Sigmoid colon (tissue), 6 donors: ENCODE measurements at regions not wholly inside any gene's neighbourhood (a gene's known extent, or its start where the extent isn't known, plus 50 kb on each side); places are given as distances from the start of the nearest gene placed in this dataset.
A peak's percentile ranks its signal among the peaks of the same experiment; 100 is the strongest.

Experiments used
- DNase-seq: peaks from one replicate; pipeline ENCODE4 v3.0.0-alpha.2; 2019
- H3K27ac ChIP-seq, 4 donors: fragments of 200-600 bp; sonication (generic); one replicate each; pipeline ENCODE4 v1.5.1; 2016 to 2019; ENCODE audit warnings: mild to moderate bottlenecking in 1 of 4
- H3K27me3 ChIP-seq, 3 donors: fragments of 200-600 bp; sonication (generic); one replicate each; pipeline ENCODE4 v1.5.1; 2019; ENCODE audit warnings: mild to moderate bottlenecking in 1 of 3
- H3K36me3 ChIP-seq, 4 donors: fragments of 200-600 bp; sonication (generic); one replicate each; pipeline ENCODE4 v1.5.1; 2016 to 2019
- H3K4me1 ChIP-seq, 4 donors: fragments of 200-600 bp; sonication (generic); one replicate each; pipeline ENCODE4 v1.5.1; 2017 to 2019
- H3K4me3 ChIP-seq, 4 donors: fragments of 200-600 bp; sonication (generic); one replicate each; pipeline ENCODE4 v1.5.1; 2017 to 2019; ENCODE audit warnings: mild to moderate bottlenecking in 2 of 4, moderate library complexity in 1 of 4
- H3K9me3 ChIP-seq, 4 donors: fragments of 200-600 bp in 3 of 4; sonication (generic) in 3 of 4; one replicate each; pipeline versions ENCODE4 v1.5.1 to v1.6.1; 2013 to 2019
- EP300 ChIP-seq, 4 donors: sonication (generic); formaldehyde crosslinking; IDR thresholded peaks; one replicate each; pipeline ENCODE4 v1.6.1; 2017; ENCODE audit warnings: antibody characterized with exemption in 4 of 4
- POLR2A ChIP-seq, 2 donors: fragments of 450-650 bp; IDR thresholded peaks; one replicate each; pipeline ENCODE4 v1.6.1; 2016; ENCODE audit warnings: antibody characterized with exemption in 2 of 2, mild to moderate bottlenecking in 2 of 2, moderate library complexity in 2 of 2
- POLR2AphosphoS5 ChIP-seq, 4 donors: sonication (generic); formaldehyde crosslinking; IDR thresholded peaks; one replicate each; pipeline ENCODE4 v1.6.1; 2017; ENCODE audit warnings: antibody characterized with exemption in 4 of 4
- WGBS, 2 donors: extraction: QIAGEN DNeasy Blood & Tissue Kit; methylation state at CpG; one replicate each; pipeline ENCODE4 v1.1.7; 2013; 5-methylcytosine and 5-hydroxymethylcytosine counted together
- intact Hi-C: fragments of 100-400 bp; cut with DNase I; formaldehyde crosslinking; loops from one replicate; pipeline ENCODE4 v1.15.1; 2023
- TF ChIP-seq, protein P1 (sequence below), 4 experiments: fragments of 450-650 bp in 3 of 4; fragments of 200-600 bp in 1 of 4; IDR thresholded peaks; one replicate each; pipeline ENCODE4 v1.5.1; 2016 to 2019; ENCODE audit warnings: antibody characterized with exemption in 4 of 4, mild to moderate bottlenecking in 3 of 4, moderate library complexity in 2 of 4
- donor health status: healthy with polysubstance abuse.
- donor health status: healthy.

DNA sequence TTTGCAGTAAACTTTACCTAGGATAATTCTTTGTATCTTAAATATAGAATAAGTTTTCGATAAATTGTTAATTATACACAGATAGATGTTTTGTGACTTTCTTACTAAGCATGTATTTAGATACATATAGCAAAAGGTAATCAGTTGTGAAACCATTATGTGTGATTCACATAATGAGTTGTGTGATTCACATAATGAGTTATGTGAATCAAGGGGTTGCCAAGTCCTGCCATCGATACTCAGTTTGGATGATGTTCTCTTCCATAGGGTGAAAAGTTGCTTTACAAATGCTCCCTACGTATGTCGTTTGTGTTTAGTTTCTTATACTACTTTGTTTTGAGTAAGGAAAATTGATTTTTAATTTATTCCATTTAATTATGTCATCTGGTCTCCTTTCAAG is 682.1 kb downstream of the MECOM start:
- TF ChIP-seq EP300 (IDR thresholded peaks at IDR 0.05) = no peak
- no peak for TF ChIP-seq POLR2A (IDR thresholded peaks at IDR 0.05)
- TF ChIP-seq, protein P1, sequence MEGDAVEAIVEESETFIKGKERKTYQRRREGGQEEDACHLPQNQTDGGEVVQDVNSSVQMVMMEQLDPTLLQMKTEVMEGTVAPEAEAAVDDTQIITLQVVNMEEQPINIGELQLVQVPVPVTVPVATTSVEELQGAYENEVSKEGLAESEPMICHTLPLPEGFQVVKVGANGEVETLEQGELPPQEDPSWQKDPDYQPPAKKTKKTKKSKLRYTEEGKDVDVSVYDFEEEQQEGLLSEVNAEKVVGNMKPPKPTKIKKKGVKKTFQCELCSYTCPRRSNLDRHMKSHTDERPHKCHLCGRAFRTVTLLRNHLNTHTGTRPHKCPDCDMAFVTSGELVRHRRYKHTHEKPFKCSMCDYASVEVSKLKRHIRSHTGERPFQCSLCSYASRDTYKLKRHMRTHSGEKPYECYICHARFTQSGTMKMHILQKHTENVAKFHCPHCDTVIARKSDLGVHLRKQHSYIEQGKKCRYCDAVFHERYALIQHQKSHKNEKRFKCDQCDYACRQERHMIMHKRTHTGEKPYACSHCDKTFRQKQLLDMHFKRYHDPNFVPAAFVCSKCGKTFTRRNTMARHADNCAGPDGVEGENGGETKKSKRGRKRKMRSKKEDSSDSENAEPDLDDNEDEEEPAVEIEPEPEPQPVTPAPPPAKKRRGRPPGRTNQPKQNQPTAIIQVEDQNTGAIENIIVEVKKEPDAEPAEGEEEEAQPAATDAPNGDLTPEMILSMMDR (IDR thresholded peaks at IDR 0.05) = no peak
- no peak for TF ChIP-seq POLR2AphosphoS5 (IDR thresholded peaks at IDR 0.05)
- no peak overlapping the region for H3K4me3 ChIP-seq
- H3K36me3 ChIP-seq = no peaks in the 10 kb centered on the region
- H3K27ac ChIP-seq = no peak overlapping the region
- intact Hi-C loops = no loop called here
- H3K27me3 ChIP-seq = no peaks in the 10 kb centered on the region
- WGBS, 2 donors = 92 to 94% methylated on average over 4 of the region's 4 CpGs
- DNase-seq = no peak
- H3K9me3 ChIP-seq = no peaks in the 10 kb centered on the region
- peaks cover 0 to 18% (median 12%) of the 10 kb centered on the region in 4 donors for H3K4me1 ChIP-seq

DNA sequence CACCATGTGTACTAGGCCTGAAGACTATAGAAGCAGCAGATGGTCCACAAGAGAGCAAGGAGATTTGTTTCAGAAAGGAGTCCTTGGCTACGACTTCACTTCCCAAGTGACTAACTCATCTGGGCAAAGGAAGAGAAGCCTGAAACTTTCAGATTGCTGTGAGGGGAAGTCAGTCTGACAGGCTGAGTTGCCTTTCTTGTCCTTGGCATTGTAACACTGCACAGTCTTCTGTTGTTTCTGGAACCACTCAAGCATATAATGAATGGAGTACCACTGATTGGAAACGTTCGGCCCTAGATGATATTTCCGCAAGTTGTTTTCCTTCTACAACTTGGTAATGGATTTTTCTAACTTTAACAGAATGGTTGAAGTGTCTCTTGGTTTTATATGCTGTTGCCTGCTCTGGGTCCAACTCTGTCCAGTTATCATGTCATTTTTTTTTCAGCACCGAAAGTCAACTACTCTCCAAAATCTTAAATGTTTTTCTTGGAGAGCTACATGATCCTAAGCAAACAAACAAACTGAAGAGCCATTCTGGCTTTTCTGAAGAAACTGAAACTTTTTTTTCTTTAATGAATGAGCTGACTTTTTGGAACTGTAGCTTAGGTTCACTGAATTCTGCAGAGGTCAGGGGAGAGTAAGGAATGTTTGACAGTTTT is 685.7 kb downstream of the MECOM start:
- H3K4me3 ChIP-seq = no peak overlapping the region
- intact Hi-C loops = no loop called here
- TF ChIP-seq POLR2AphosphoS5 (IDR thresholded peaks at IDR 0.05) = peak in 2 of 4 donors; percentile 51 to 56
- TF ChIP-seq POLR2A (IDR thresholded peaks at IDR 0.05) = no peak
- TF ChIP-seq, protein P1 (IDR thresholded peaks at IDR 0.05) = no peak
- no peak for TF ChIP-seq EP300 (IDR thresholded peaks at IDR 0.05)

DNA sequence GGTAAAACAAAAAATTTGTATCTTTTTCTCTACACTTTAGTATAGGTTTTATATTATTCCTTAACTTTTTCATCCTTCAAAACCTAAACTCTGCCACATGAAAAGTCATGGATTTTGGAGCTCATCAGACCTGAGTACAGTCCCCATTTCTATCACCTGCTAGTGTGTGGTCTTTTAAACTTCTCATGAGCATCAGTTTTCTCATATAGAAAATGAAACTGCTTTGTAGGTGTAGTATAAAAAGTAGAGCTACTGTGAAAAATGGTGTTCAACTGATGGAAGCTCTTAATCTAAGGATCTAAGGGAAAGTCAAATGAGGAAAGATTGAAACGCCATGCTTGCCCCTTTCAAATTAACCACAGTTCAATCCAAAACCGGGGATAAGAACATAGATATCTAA is 686.5 kb downstream of the MECOM start:
- Histone ChIP-seq H3K36me3 (no peaks in the 10 kb centered on the region), H3K4me3 (no peak overlapping the region), H3K27ac (peak overlapping the region in 1 of 4 donors; percentile 55), H3K27me3 (no peaks in the 10 kb centered on the region), H3K4me1 (peaks cover 0 to 53% (median 21%) of the 10 kb centered on the region in 4 donors), H3K9me3 (no peaks in the 10 kb centered on the region)
- WGBS, 2 donors = 81 to 82% methylated on average over 2 of the region's 2 CpGs
- no peak for TF ChIP-seq POLR2AphosphoS5 (IDR thresholded peaks at IDR 0.05)
- DNase-seq = no peak
- intact Hi-C loops = no loop called here

More for the DNA sequence above, 685.7 kb downstream of the MECOM start:
- 81 to 83% methylated on average over 5 of the region's 5 CpGs for WGBS, 2 donors
- no peak for DNase-seq
- Histone ChIP-seq H3K4me1 (peaks cover 0 to 53% (median 21%) of the 10 kb centered on the region in 4 donors), H3K9me3 (no peaks in the 10 kb centered on the region), H3K27ac (peak overlapping the region; percentile 32 to 55 (median 44)), H3K27me3 (no peaks in the 10 kb centered on the region), H3K36me3 (no peaks in the 10 kb centered on the region)

DNA sequence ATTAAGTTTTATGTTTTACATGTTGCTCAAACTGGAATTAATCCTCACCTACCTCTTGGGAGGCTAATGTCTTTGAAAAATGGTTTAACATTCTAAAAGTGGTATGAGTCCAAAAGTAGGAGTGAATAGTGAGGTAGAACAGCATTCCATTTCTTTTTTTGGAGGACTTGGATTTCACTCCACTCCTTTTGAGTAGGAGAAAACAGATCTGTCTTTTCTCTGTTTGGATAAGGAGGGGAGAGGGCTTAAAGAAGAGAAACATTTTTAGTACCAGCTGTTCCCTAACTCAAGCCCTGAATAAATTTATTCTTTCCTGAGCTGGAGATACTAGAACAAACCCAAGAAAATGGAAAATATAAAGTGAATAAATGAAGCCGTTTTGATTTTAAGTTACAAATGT is 687.9 kb downstream of the MECOM start:
- Histone ChIP-seq H3K27ac (peak overlapping the region; percentile 47 to 63 (median 56)), H3K4me1 (peaks cover 0 to 53% (median 21%) of the 10 kb centered on the region in 4 donors), H3K36me3 (no peaks in the 10 kb centered on the region), H3K27me3 (no peaks in the 10 kb centered on the region), H3K9me3 (no peaks in the 10 kb centered on the region), H3K4me3 (no peak overlapping the region)
- TF ChIP-seq, protein P1 (IDR thresholded peaks at IDR 0.05) = no peak
- TF ChIP-seq POLR2A (IDR thresholded peaks at IDR 0.05) = no peak
- TF ChIP-seq EP300 (IDR thresholded peaks at IDR 0.05) = no peak
- TF ChIP-seq POLR2AphosphoS5 (IDR thresholded peaks at IDR 0.05) = no peak
- 70 to 87% methylated on average over 1 of the region's 1 CpG for WGBS, 2 donors
- no peak for DNase-seq
- intact Hi-C loops = no loop called here

DNA sequence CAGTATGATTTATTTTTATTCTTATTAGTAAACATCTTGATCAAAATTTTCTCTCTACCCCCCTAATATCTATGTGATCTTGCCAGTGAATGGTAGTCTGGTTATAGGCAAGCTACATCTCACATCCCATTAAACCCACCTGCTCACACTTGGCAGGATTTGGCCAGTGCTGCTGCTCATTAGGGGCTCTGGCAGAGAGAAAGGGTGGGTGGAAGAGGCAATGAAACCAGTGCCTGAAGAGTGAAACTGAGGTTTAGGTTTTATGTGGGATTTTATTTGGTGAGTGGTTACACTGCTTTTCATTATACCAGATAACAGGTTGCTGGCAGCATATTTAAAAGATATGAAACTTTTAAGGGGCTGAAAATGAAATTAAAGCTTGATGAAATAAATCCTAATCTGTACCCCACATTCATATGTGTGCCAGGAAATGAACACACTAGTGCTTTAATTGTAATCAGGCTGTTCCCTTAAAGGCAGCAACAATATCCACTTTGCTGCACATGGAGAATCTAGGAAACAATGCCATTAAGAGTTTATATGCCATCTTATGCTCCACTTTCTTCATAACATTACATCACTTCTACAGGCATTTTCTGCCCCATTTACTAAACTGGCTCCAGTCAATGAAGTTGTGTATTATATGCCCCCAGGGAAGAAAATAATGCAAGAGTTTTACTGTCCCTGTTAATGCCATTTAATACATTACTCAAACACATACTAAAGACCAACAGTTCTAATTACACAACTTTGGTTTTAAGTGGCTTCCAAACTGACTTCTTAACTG is 688.7 kb downstream of the MECOM start:
- intact Hi-C loops = no loop called here
- no peak for TF ChIP-seq EP300 (IDR thresholded peaks at IDR 0.05)
- TF ChIP-seq POLR2A (IDR thresholded peaks at IDR 0.05) = no peak
- no peak for TF ChIP-seq POLR2AphosphoS5 (IDR thresholded peaks at IDR 0.05)
- TF ChIP-seq, protein P1 (IDR thresholded peaks at IDR 0.05) = no peak

More for the DNA sequence above, 688.7 kb downstream of the MECOM start:
- no peaks in the 10 kb centered on the region for H3K27me3 ChIP-seq
- H3K27ac ChIP-seq = peak overlapping the region; percentile 47 to 63 (median 56)
- no peaks in the 10 kb centered on the region for H3K9me3 ChIP-seq
- no peaks in the 10 kb centered on the region for H3K36me3 ChIP-seq
- peaks cover 0 to 53% (median 21%) of the 10 kb centered on the region in 4 donors for H3K4me1 ChIP-seq
- no peak for DNase-seq
- H3K4me3 ChIP-seq = no peak overlapping the region
